SU-DHL-6 (cell line): ENCODE measurements at regions not wholly inside any gene's neighbourhood (a gene's known extent, or its start where the extent isn't known, plus 50 kb on each side); places are given as distances from the start of the nearest gene placed in this dataset.

Experiments used
- H2AFZ ChIP-seq: fragments of 200-600 bp; sonication (generic); 2 replicates; pipeline ENCODE4 v1.6.1; 2014; ENCODE audit warnings: low read depth, mild to moderate bottlenecking, moderate library complexity, mixed read lengths, antibody characterized with exemption, low read length; ENCODE audit not compliant: severe bottlenecking
- H3F3A ChIP-seq: fragments of 200-600 bp; shearing (Covaris generic); 2 replicates; pipeline ENCODE4 v1.6.0; 2016; ENCODE audit warnings: antibody characterized with exemption, mild to moderate bottlenecking; ENCODE audit not compliant: insufficient read depth
- H3K27ac ChIP-seq: fragments of 200-600 bp; sonication (generic); 2 replicates; pipeline ENCODE4 v1.5.1; 2016; ENCODE audit warnings: low read depth, mild to moderate bottlenecking, low read length, moderate library complexity, mixed read lengths
- H3K27me3 ChIP-seq: fragments of 200-600 bp; sonication (generic), shearing (Covaris generic); 2 replicates; pipeline ENCODE4 v1.6.0; 2014; ENCODE audit warnings: mild to moderate bottlenecking, low read length
- H3K36me3 ChIP-seq: fragments of 200-600 bp; sonication (generic); 2 replicates; pipeline ENCODE4 v1.6.1; 2014; ENCODE audit warnings: mild to moderate bottlenecking, low read length, mixed read lengths
- H3K4me2 ChIP-seq: fragments of 300-600, 200-600 bp; shearing (Covaris generic), sonication (generic); 2 replicates; pipeline ENCODE4 v1.6.0; 2014; ENCODE audit warnings: low read length, low read depth, mild to moderate bottlenecking; ENCODE audit not compliant: poor library complexity, severe bottlenecking
- H3K4me3 ChIP-seq: fragments of 200-600 bp; sonication (generic); 2 replicates; pipeline ENCODE4 v1.5.1; 2014; ENCODE audit warnings: antibody characterized with exemption, low read length, mild to moderate bottlenecking, mixed read lengths; ENCODE audit not compliant: insufficient read depth, poor library complexity, severe bottlenecking
- H3K79me2 ChIP-seq: fragments of 200-600 bp; sonication (generic); 2 replicates; pipeline ENCODE4 v1.6.1; 2014; ENCODE audit warnings: mild to moderate bottlenecking, low read length, moderate library complexity; ENCODE audit not compliant: insufficient read depth
- H3K9ac ChIP-seq: fragments of 200-600 bp; sonication (generic); 2 replicates; pipeline ENCODE4 v1.7.0; 2014; ENCODE audit warnings: mild to moderate bottlenecking, low read length
- H3K9me2 ChIP-seq: fragments of 200-600 bp; sonication (generic); replicated peaks from 2 replicates; pipeline ENCODE4 v1.6.1; 2014; ENCODE audit warnings: low read length; ENCODE audit not compliant: insufficient read depth
- H3K9me3 ChIP-seq: fragments of 200-600 bp; sonication (generic); 2 replicates; pipeline ENCODE4 v1.6.1; 2014; ENCODE audit warnings: low read length, mixed read lengths; ENCODE audit not compliant: insufficient read depth
- H4K20me1 ChIP-seq: fragments of 200-600 bp; sonication (generic); 2 replicates; pipeline ENCODE4 v1.6.1; 2014; ENCODE audit warnings: low read depth, mild to moderate bottlenecking, antibody characterized with exemption, low read length, moderate library complexity, mixed read lengths
- EZH2phosphoT487 ChIP-seq: fragments of 200-600 bp; sonication (generic), shearing (Covaris generic); conservative IDR thresholded peaks from 2 replicates; pipeline ENCODE4 v1.6.1; 2018; ENCODE audit warnings: mild to moderate bottlenecking, antibody characterized with exemption, low read length, moderate library complexity, mixed read lengths
- TF ChIP-seq, protein P1 (sequence below): fragments of 200-600 bp; sonication (generic); IDR thresholded peaks from one replicate; pipeline ENCODE4 v1.5.1; 2017; ENCODE audit warnings: antibody characterized with exemption, mild to moderate bottlenecking, low read length, moderate library complexity; ENCODE audit not compliant: insufficient read depth, poor library complexity, severe bottlenecking

DNA sequence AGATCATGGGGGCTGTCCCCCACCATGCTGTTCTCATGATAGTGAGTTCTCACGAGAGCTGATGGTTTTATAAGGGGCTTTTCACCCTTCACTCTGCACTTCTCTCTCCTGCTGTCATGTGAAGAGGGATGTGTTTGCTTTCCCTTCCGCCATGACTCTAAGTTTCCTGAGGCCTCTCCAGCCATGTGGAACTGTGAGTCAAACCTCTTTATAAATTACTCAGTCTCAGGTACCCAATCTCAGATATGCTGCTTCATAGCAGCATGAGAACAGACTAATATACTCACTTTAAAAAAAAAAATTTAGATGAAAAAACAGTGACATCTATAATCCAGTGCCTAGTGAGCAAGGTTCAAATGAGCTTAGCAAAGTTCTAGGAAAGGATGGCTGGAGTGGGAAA lies 135.1 kb upstream of the RAB4A start:
- Histone ChIP-seq H3K36me3 (no peaks in the 10 kb centered on the region), H3K79me2 (no peaks in the 10 kb centered on the region), H3K9me2 (no peaks in the 10 kb centered on the region), H3K9me3 (no peaks in the 10 kb centered on the region), H3K4me2 (no peak overlapping the region), H3K4me3 (no peak overlapping the region), H3K27ac (no peak overlapping the region), H3K9ac (no peak overlapping the region), H4K20me1 (no peaks in the 10 kb centered on the region), H2AFZ (no peak overlapping the region), H3F3A (no peaks in the 10 kb centered on the region), H3K27me3 (no peaks in the 10 kb centered on the region)
- TF ChIP-seq EZH2phosphoT487 = no peak
- TF ChIP-seq, protein P1, sequence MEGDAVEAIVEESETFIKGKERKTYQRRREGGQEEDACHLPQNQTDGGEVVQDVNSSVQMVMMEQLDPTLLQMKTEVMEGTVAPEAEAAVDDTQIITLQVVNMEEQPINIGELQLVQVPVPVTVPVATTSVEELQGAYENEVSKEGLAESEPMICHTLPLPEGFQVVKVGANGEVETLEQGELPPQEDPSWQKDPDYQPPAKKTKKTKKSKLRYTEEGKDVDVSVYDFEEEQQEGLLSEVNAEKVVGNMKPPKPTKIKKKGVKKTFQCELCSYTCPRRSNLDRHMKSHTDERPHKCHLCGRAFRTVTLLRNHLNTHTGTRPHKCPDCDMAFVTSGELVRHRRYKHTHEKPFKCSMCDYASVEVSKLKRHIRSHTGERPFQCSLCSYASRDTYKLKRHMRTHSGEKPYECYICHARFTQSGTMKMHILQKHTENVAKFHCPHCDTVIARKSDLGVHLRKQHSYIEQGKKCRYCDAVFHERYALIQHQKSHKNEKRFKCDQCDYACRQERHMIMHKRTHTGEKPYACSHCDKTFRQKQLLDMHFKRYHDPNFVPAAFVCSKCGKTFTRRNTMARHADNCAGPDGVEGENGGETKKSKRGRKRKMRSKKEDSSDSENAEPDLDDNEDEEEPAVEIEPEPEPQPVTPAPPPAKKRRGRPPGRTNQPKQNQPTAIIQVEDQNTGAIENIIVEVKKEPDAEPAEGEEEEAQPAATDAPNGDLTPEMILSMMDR = no peak

DNA sequence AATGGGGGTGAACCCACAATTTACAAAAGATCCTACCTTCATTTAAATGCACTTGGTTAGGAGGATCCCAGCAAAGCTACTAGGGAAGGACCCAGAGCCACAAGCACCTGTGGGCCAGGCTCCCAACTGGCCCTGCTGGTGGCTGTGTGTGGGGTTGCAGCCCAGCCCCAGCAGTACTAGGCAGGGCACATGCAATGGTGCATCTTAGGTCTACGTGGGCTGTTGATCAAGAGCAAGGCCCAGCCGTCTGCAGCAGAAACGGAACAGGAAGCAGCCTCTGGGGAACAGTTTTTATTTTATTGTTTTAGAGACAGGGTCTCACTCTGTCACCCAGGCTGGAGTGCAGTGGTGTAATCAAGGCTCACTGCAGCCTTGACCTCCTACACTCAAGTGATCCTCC lies 134.1 kb upstream of the RAB4A start:
- H3K4me3 ChIP-seq = no peak overlapping the region

DNA sequence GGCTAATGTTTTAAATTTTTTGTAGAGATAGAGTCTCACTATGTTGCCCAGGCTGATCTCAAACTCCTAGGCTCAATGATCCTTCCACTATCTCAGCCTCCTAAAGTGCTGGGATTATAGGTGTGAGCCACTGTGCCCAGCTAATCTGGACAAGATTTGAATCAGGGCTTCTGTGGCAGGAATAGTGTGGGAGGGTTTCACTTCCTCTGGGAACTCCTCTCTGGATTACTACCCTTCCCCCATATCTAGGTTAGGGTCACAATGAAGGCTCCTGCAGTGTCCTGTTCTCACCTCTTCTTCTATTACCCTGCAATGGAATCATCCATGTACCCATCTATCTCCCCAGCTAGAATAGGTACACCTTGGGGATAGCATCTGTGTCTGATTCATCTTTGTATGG lies 133.6 kb upstream of the RAB4A start:
- H3K4me2 ChIP-seq = no peak overlapping the region
- H3K36me3 ChIP-seq = no peaks in the 10 kb centered on the region
- H3F3A ChIP-seq = no peaks in the 10 kb centered on the region
- H3K9me3 ChIP-seq = no peaks in the 10 kb centered on the region
- no peaks in the 10 kb centered on the region for H3K27me3 ChIP-seq
- no peak overlapping the region for H2AFZ ChIP-seq
- no peaks in the 10 kb centered on the region for H4K20me1 ChIP-seq
- H3K79me2 ChIP-seq = no peaks in the 10 kb centered on the region
- no peak overlapping the region for H3K9ac ChIP-seq
- no peak overlapping the region for H3K27ac ChIP-seq
- H3K4me3 ChIP-seq = no peak overlapping the region
- H3K9me2 ChIP-seq = no peaks in the 10 kb centered on the region
- no peak for TF ChIP-seq EZH2phosphoT487
- TF ChIP-seq, protein P1 = no peak

More for the DNA sequence above, 134.1 kb upstream of the RAB4A start:
- Histone ChIP-seq H3K27me3 (no peaks in the 10 kb centered on the region), H4K20me1 (no peaks in the 10 kb centered on the region), H2AFZ (no peak overlapping the region), H3K27ac (no peak overlapping the region), H3K9ac (no peak overlapping the region), H3K36me3 (no peaks in the 10 kb centered on the region), H3K9me2 (no peaks in the 10 kb centered on the region), H3F3A (no peaks in the 10 kb centered on the region), H3K4me2 (no peak overlapping the region), H3K79me2 (no peaks in the 10 kb centered on the region), H3K9me3 (no peaks in the 10 kb centered on the region)
- TF ChIP-seq EZH2phosphoT487 = no peak
- TF ChIP-seq, protein P1 = no peak
